ENCODE measurements at regions not wholly inside any gene's neighbourhood (a gene's known extent, or its start where the extent isn't known, plus 50 kb on each side); places are given as distances from the start of the nearest gene placed in this dataset.

DNA sequence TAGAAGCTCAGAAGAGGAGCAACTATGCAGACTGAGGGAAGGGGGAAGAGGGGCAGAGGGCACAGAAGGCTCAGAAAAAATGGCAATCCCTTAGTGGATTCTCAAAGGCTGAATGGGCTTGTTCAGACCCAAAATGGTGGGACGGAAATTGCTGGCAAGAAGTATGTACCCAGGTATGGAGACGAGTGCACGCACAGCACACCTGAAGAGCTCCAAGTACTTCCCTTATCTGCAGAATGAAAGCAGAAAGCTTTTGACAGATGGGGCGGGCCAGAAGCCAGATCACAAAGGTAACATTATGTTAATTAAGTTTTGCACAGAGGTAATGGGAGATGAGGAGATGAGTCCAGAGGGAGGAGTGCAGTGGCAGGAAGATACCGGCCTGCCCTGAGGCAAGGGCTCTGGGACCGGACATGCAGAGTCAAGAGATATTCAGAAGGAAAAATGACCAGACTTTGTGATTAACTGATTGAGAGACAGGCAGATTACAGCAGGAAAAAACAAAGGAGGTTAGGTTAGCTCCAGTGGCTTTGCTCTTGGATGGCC lies 138.1 kb upstream of the PIK3R1 start:
- no peak overlapping the region for H3K4me3 ChIP-seq (ENCODE audit: low read length in 2 of 2)
- no peaks in the 10 kb centered on the region for H3K4me1 ChIP-seq (ENCODE audit: insufficient read depth, low read length)
- ChIA-PET CTCF (ENCODE audit: partially characterized antibody) (no interaction called here), POLR2A (ENCODE audit: partially characterized antibody) (no interaction called here)
- Mint-ChIP-seq H3K27me3 (peaks cover 2% of the 10 kb centered on the region in 2 donors), H3K27ac (no peak overlapping the region), H3K4me1 (no peaks in the 10 kb centered on the region), H3K9me3 (no peaks in the 10 kb centered on the region), H3K36me3 (no peaks in the 10 kb centered on the region), H3K4me3 (no peak overlapping the region)
- H3K27me3 ChIP-seq (ENCODE audit: insufficient read depth, low read length), result no peaks in the 10 kb centered on the region
- H3K9me3 ChIP-seq (ENCODE audit: control insufficient read depth in 1 of 2, low read length in 2 of 2), result no peaks in the 10 kb centered on the region
- H3K27ac ChIP-seq (ENCODE audit: low read depth, low read length), result no peak overlapping the region
- no peak for DNase-seq
- intact Hi-C loops (cut with micrococcal nuclease), result no loop called here
- no peaks in the 10 kb centered on the region for H3K36me3 ChIP-seq (ENCODE audit: insufficient read depth, low read length)

DNA sequence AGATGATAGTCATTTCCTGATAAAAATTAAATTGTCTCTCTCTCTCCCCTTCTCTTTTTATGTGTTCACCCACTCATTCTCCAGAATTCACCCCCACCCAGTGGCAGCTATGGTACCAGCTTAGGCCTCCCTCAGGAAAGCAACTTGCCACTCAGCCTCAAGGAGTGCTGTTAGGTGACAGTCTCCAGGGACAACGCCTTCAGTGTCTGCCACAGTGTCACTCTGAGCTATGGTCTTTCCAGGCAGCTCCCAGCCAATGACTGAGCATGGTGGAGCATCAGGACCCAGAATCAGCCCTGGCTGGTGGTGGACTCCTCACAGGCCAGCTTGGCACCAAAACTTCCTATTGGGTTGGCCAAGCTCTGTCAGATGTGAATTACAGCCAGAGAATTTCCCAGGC lies 140.9 kb upstream of the PIK3R1 start:
- Mint-ChIP-seq H3K9me3 (no peaks in the 10 kb centered on the region), H3K27me3 (peaks cover 2% of the 10 kb centered on the region in 2 donors), H3K4me3 (no peak overlapping the region), H3K27ac (peak overlapping the region in 1 of 7 donors; percentile 45), H3K4me1 (peaks cover 0 to 4% (median 3%) of the 10 kb centered on the region in 4 donors), H3K36me3 (no peaks in the 10 kb centered on the region)
- Histone ChIP-seq H3K36me3 (ENCODE audit: insufficient read depth, low read length) (no peaks in the 10 kb centered on the region), H3K9me3 (ENCODE audit: control insufficient read depth in 1 of 2, low read length in 2 of 2) (no peaks in the 10 kb centered on the region), H3K27ac (ENCODE audit: low read depth, low read length) (no peak overlapping the region), H3K27me3 (ENCODE audit: insufficient read depth, low read length) (no peaks in the 10 kb centered on the region), H3K4me1 (ENCODE audit: insufficient read depth, low read length) (no peaks in the 10 kb centered on the region), H3K4me3 (ENCODE audit: low read length in 2 of 2) (no peak overlapping the region)
- ChIA-PET CTCF (ENCODE audit: partially characterized antibody) (no interaction called here), POLR2A (ENCODE audit: partially characterized antibody) (no interaction called here)
- DNase-seq, result no peak
- intact Hi-C loops (cut with micrococcal nuclease), result no loop called here

DNA sequence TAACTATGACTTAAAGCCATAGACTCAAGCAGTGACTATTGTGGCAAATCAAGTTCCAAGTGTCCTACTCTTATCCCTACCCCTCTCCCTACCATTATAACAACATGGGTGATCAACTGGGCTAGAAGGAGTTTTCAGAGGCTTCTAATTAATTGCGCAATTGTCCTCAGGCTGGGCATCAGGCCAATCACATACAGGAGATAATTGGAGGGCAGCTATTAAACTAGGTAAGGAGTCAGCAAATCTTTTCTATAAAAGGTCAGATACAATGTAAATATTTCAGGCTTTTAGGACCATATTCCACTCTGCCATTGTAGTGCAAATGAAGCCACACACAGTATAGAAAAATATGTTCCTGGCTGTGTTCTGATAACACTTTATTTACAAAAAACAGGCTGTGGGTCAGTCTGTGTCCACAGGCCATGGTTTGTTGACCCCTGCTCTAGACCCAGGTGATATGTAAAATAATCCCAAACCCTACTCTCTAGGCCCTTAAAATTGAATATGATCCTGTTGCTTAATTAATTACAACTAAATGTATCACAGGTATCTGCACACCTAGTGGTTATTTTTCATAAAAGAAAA lies 141.4 kb upstream of the PIK3R1 start:
- ChIA-PET POLR2A (ENCODE audit: partially characterized antibody) (no interaction called here), CTCF (ENCODE audit: partially characterized antibody) (no interaction called here)
- Histone ChIP-seq H3K27ac (ENCODE audit: low read depth, low read length) (no peak overlapping the region), H3K4me1 (ENCODE audit: insufficient read depth, low read length) (no peaks in the 10 kb centered on the region), H3K36me3 (ENCODE audit: insufficient read depth, low read length) (no peaks in the 10 kb centered on the region), H3K4me3 (ENCODE audit: low read length in 2 of 2) (no peak overlapping the region), H3K27me3 (ENCODE audit: insufficient read depth, low read length) (no peaks in the 10 kb centered on the region), H3K9me3 (ENCODE audit: control insufficient read depth in 1 of 2, low read length in 2 of 2) (no peaks in the 10 kb centered on the region)
- Mint-ChIP-seq H3K27ac (no peak overlapping the region), H3K36me3 (no peaks in the 10 kb centered on the region), H3K27me3 (peaks cover 2% of the 10 kb centered on the region in 2 donors), H3K9me3 (no peaks in the 10 kb centered on the region), H3K4me3 (no peak overlapping the region), H3K4me1 (peaks cover 0 to 4% (median 3%) of the 10 kb centered on the region in 4 donors)
- intact Hi-C loops (cut with micrococcal nuclease), result no loop called here
- no peak for DNase-seq

DNA sequence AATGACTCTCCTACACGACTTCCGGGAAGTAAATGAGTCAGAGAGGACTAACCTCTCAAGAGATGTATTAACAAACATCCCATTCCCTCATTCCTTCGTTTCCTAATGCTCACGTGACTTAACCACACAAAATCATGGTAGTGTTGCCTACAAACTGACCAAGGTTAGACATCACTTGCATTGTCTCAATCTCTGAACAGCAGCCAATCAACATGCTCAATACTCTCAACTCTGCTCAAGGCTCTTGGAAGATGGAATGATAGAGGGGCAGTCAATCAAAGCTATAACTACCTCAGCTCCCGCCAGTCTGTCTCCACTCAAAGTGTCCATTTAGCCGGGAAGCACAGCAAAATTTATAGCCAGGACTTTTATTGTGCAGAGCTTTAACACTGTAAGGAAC lies 143.8 kb upstream of the PIK3R1 start:
- H3K9me3 ChIP-seq (ENCODE audit: control insufficient read depth in 1 of 2, low read length in 2 of 2), result no peaks in the 10 kb centered on the region
- POLR2A ChIA-PET (ENCODE audit: partially characterized antibody), result no interaction called here

DNA sequence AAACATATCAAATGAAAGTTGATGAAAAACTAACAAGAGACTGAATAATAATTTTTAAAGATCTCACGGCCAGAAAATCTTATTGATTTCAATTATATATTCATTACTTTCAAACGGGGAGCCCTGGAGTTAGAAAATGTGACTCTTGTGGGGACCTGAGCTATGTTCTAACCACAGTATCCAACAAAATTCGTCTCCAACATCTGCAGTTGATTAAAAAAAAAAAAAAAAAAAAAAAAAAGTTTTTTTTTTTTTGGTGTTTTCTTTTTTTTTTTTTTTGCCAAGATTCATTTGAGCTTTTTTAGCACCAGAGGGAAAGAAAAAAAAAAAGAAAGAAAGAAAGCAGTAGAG lies 144.3 kb upstream of the PIK3R1 start:
- POLR2A ChIA-PET (ENCODE audit: partially characterized antibody), result no interaction called here
- Mint-ChIP-seq H3K36me3 (no peaks in the 10 kb centered on the region), H3K4me1 (peaks cover 0 to 4% (median 3%) of the 10 kb centered on the region in 4 donors), H3K27ac (no peak overlapping the region), H3K4me3 (no peak overlapping the region), H3K27me3 (peaks cover 0 to 2% of the 10 kb centered on the region in 2 donors), H3K9me3 (peaks cover 0 to 6% (median 2%) of the 10 kb centered on the region in 8 donors)
- no peak overlapping the region for H3K4me3 ChIP-seq (ENCODE audit: low read length in 2 of 2)
- H3K36me3 ChIP-seq (ENCODE audit: insufficient read depth, low read length), result no peaks in the 10 kb centered on the region
- no peaks in the 10 kb centered on the region for H3K9me3 ChIP-seq (ENCODE audit: control insufficient read depth in 1 of 2, low read length in 2 of 2)
- H3K4me1 ChIP-seq (ENCODE audit: insufficient read depth, low read length), result no peaks in the 10 kb centered on the region
- no peak for DNase-seq
- CTCF ChIA-PET (ENCODE audit: partially characterized antibody), result no interaction called here
- intact Hi-C loops (cut with micrococcal nuclease), result loop anchor here (2.0 kb wide), 1 partner anchor 30 kb away; no protein-coding TSS in a partner anchor
- H3K27ac ChIP-seq (ENCODE audit: low read depth, low read length), result no peak overlapping the region
- no peaks in the 10 kb centered on the region for H3K27me3 ChIP-seq (ENCODE audit: insufficient read depth, low read length)

More for the DNA sequence above, 143.8 kb upstream of the PIK3R1 start:
- H3K27me3 Mint-ChIP-seq, result peaks cover 0 to 2% of the 10 kb centered on the region in 2 donors
- H3K9me3 Mint-ChIP-seq, result peaks cover 0 to 1% (median under 1%) of the 10 kb centered on the region in 8 donors
- H3K27ac Mint-ChIP-seq, result no peak overlapping the region
- H3K4me1 ChIP-seq (ENCODE audit: insufficient read depth, low read length), result no peaks in the 10 kb centered on the region
- H3K36me3 ChIP-seq (ENCODE audit: insufficient read depth, low read length), result no peaks in the 10 kb centered on the region
- CTCF ChIA-PET (ENCODE audit: partially characterized antibody), result no interaction called here
- no peak for DNase-seq
- no peaks in the 10 kb centered on the region for H3K36me3 Mint-ChIP-seq
- H3K4me3 ChIP-seq (ENCODE audit: low read length in 2 of 2), result no peak overlapping the region
- no peaks in the 10 kb centered on the region for H3K27me3 ChIP-seq (ENCODE audit: insufficient read depth, low read length)
- no peak overlapping the region for H3K4me3 Mint-ChIP-seq
- intact Hi-C loops (cut with micrococcal nuclease), result loop anchor here (2.0 kb wide), 1 partner anchor 29 kb away; no protein-coding TSS in a partner anchor
- peaks cover 0 to 4% (median 3%) of the 10 kb centered on the region in 4 donors for H3K4me1 Mint-ChIP-seq
- H3K27ac ChIP-seq (ENCODE audit: low read depth, low read length), result no peak overlapping the region

DNA sequence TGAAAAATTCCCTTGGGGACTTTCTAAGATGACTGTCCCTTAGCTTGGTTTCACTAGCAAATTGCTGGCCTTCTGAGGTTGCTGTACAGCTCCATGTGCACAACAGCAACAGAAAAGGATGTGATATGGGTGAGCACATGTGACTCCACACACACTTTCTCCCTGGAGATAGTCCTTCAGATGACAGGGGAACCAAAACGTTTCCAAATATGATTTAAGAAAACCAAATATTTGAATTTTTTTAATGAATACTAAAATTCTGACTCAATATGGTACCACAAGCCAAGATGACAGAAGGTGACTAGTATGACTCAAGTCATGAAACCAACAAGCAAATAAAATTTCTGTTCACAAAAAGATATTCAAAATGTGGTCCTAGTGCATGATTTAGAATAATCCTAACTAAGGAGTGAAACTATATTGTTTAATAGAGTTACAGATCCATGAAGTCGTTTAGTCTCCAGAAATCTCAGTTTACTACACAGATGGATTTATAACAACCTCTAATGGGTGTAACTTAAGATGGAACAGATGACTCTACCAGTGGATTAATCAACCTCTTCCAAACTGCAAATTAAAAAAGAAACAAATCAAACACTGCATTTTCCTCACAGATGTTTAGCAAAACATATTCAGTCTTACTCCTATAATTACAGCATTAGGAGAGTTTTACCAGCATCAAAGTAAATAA lies 144.8 kb upstream of the PIK3R1 start:
- no peak for DNase-seq
- Mint-ChIP-seq H3K27me3 (peaks cover 0 to under 1% of the 10 kb centered on the region in 2 donors), H3K4me1 (peaks cover 0 to 4% (median 3%) of the 10 kb centered on the region in 4 donors), H3K36me3 (no peaks in the 10 kb centered on the region), H3K27ac (no peak overlapping the region), H3K9me3 (peaks cover 0 to 11% (median 5%) of the 10 kb centered on the region in 8 donors), H3K4me3 (no peak overlapping the region)
- ChIA-PET POLR2A (ENCODE audit: partially characterized antibody) (no interaction called here), CTCF (ENCODE audit: partially characterized antibody) (no interaction called here)
- H3K9me3 ChIP-seq (ENCODE audit: control insufficient read depth in 1 of 2, low read length in 2 of 2), result no peaks in the 10 kb centered on the region
- no peak overlapping the region for H3K4me3 ChIP-seq (ENCODE audit: low read length in 2 of 2)
- no peaks in the 10 kb centered on the region for H3K27me3 ChIP-seq (ENCODE audit: insufficient read depth, low read length)
- intact Hi-C loops (cut with micrococcal nuclease), result loop anchor here (2.0 kb wide), 1 partner anchor 30 kb away; no protein-coding TSS in a partner anchor
- H3K36me3 ChIP-seq (ENCODE audit: insufficient read depth, low read length), result no peaks in the 10 kb centered on the region
- H3K27ac ChIP-seq (ENCODE audit: low read depth, low read length), result no peak overlapping the region
- no peaks in the 10 kb centered on the region for H3K4me1 ChIP-seq (ENCODE audit: insufficient read depth, low read length)

DNA sequence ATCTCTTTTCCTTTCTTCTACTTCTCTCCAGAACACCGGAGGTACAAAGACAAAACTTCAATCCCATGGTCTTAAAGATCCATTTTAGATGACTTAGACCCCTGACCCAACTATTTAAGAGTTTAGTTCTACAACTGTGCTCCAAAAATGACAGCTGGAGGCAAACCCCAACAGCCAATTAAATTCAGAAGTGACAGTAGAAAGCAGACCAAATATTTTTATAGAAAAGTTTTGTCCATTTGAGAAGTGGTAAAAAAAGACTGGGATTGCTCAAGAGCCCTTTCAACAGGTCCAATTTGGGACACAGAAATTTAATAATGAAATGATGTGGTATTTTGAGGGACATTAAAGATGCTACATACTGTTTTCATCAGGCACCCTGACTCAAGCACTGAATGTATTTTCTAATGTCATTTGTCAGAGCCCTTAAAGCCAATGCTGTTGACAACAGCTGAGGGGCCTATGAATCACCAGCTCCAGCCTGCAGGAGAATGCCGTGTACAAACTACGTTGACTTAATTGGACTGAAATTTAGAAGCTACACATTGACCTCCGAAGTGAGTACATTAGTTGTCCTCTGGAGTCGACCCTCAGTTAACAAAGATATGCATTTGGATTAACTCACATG lies 147.5 kb upstream of the PIK3R1 start:
- Mint-ChIP-seq H3K4me1 (peaks cover 0 to 4% (median 3%) of the 10 kb centered on the region in 4 donors), H3K9me3 (peaks cover 0 to 19% (median 12%) of the 10 kb centered on the region in 8 donors), H3K27ac (no peak overlapping the region), H3K4me3 (no peak overlapping the region), H3K27me3 (no peaks in the 10 kb centered on the region), H3K36me3 (no peaks in the 10 kb centered on the region)
- Histone ChIP-seq H3K27ac (ENCODE audit: low read depth, low read length) (no peak overlapping the region), H3K36me3 (ENCODE audit: insufficient read depth, low read length) (no peaks in the 10 kb centered on the region), H3K9me3 (ENCODE audit: control insufficient read depth in 1 of 2, low read length in 2 of 2) (no peaks in the 10 kb centered on the region), H3K27me3 (ENCODE audit: insufficient read depth, low read length) (no peaks in the 10 kb centered on the region), H3K4me1 (ENCODE audit: insufficient read depth, low read length) (no peaks in the 10 kb centered on the region), H3K4me3 (ENCODE audit: low read length in 2 of 2) (no peak overlapping the region)
- ChIA-PET CTCF (ENCODE audit: partially characterized antibody) (interaction anchor here (1.0 kb wide), 1 partner anchor 11 kb away, joined by 3 read pairs; no protein-coding TSS in a partner anchor), POLR2A (ENCODE audit: partially characterized antibody) (no interaction called here)
- DNase-seq, result no peak
- intact Hi-C loops (cut with micrococcal nuclease), result no loop called here
